PFSK-1 (cell line): ENCODE measurements at regions not wholly inside any gene's neighbourhood (a gene's known extent, or its start where the extent isn't known, plus 50 kb on each side); places are given as distances from the start of the nearest gene placed in this dataset.

Source experiments
- POLR2AphosphoS5 ChIP-seq: IDR thresholded peaks from 2 replicates; pipeline ENCODE4 v1.6.1; 2012; ENCODE audit warnings: low read depth, mild to moderate bottlenecking, control low read depth, low read length, moderate library complexity
- REST ChIP-seq, 2 experiments: IDR thresholded peaks; 2 replicates each; pipeline versions ENCODE4 v1.6.1 to v1.8.0; 2011 to 2012; ENCODE audit warnings: low read depth in 2 of 2, low read length in 2 of 2, control low read depth in 1 of 2, inconsistent platforms in 1 of 2, mild to moderate bottlenecking in 1 of 2, moderate library complexity in 1 of 2; ENCODE audit not compliant: insufficient read depth in 1 of 2
- TAF1 ChIP-seq: IDR thresholded peaks from 2 replicates; pipeline ENCODE4 v1.6.1; 2012; ENCODE audit warnings: low read length, control low read depth, borderline replicate concordance; ENCODE audit not compliant: insufficient read depth

- TF ChIP-seq REST (IDR thresholded peaks at IDR 0.05; ENCODE audit: insufficient read depth in 1 of 2, low read depth in 2 of 2, low read length in 2 of 2) (no peak), TAF1 (no peak), POLR2AphosphoS5 (no peak)
Observed at GRCh38 chr14:42079911-42080310, 473.2 kb downstream of the LRFN5 start.
